ENCODE measurements at regions not wholly inside any gene's neighbourhood (a gene's known extent, or its start where the extent isn't known, plus 50 kb on each side); places are given as distances from the start of the nearest gene placed in this dataset.

GRCh38 chr18:53862921-53863320, 361.5 kb downstream of the MBD2 start:
- TF ChIP-seq POLR2A (IDR thresholded peaks at IDR 0.05; ENCODE audit: low read length) (no peak), GATA1 (IDR thresholded peaks at IDR 0.05; ENCODE audit: low read depth, low read length) (no peak)
